ENCODE measurements at regions not wholly inside any gene's neighbourhood (a gene's known extent, or its start where the extent isn't known, plus 50 kb on each side); places are given as distances from the start of the nearest gene placed in this dataset.

DNA sequence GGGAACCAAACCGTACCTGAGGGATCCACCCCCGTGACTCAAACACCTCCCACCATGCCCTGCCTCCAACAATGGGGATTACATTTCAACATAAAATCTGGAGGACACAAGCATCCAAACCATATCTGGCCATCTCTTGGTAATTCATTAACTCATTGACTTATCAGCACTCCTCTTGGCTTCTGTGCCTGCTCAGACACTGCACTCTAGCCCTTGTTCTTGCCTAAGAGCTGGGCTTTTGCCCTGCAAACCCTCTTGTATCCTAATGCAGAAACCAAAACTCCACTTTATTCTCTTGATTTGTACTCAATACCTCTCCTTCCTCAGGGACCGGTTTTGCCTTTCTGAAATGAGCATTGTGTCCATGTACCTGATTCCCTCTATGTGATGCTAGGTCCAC is 330.2 kb upstream of the FZD8 start:
- intact Hi-C loops (cut with micrococcal nuclease): no loop called here
- Histone ChIP-seq H3K27me3 (replicated peaks in 1 of 4; ENCODE audit: control extremely low read depth in 1 of 4, control insufficient read depth in 3 of 4, insufficient read depth in 4 of 4, low read length in 3 of 4) (no peaks in the 10 kb centered on the region), H3K4me1 (ENCODE audit: control insufficient read depth in 2 of 2, insufficient read depth in 2 of 2, low read length in 2 of 2) (no peaks in the 10 kb centered on the region), H3K36me3 (replicated peaks in 1 of 2; ENCODE audit: control extremely low read depth in 1 of 2, control insufficient read depth in 1 of 2, extremely low read depth in 1 of 2, insufficient read depth in 2 of 2, low read length in 1 of 2) (no peaks in the 10 kb centered on the region), H3K79me2 (ENCODE audit: control insufficient read depth, insufficient read depth, low read length) (no peaks in the 10 kb centered on the region), H3K9me3 (ENCODE audit: control extremely low read depth in 1 of 3, control insufficient read depth in 2 of 3, insufficient read depth in 1 of 3, low read length in 2 of 3) (no peaks in the 10 kb centered on the region), H4K20me1 (ENCODE audit: control insufficient read depth, insufficient read depth, low read length, poor library complexity, severe bottlenecking) (no peaks in the 10 kb centered on the region), H3K27ac (ENCODE audit: low read length in 2 of 2) (no peak overlapping the region), H3K4me2 (replicated peaks; ENCODE audit: low read depth, low read length, poor library complexity, severe bottlenecking) (no peak overlapping the region), H2AFZ (ENCODE audit: insufficient read depth, low read depth, low read length, poor library complexity, severe bottlenecking) (no peak overlapping the region), H3K4me3 (ENCODE audit: control extremely low read depth in 1 of 5, extremely low read depth in 1 of 5, insufficient read depth in 1 of 5, low read depth in 2 of 5, low read length in 4 of 5) (no peak overlapping the region), H3K9ac (ENCODE audit: low read length) (no peak overlapping the region)
- H3K27me3 Mint-ChIP-seq: no peaks in the 10 kb centered on the region
- H3K9me3 Mint-ChIP-seq (ENCODE audit: insufficient read depth): no peaks in the 10 kb centered on the region
- TF ChIP-seq EZH2 (IDR thresholded peaks at IDR 0.05; ENCODE audit: borderline replicate concordance, insufficient read depth, low read depth, low read length, poor library complexity, severe bottlenecking): no peak
- TF ChIP-seq, protein P1, sequence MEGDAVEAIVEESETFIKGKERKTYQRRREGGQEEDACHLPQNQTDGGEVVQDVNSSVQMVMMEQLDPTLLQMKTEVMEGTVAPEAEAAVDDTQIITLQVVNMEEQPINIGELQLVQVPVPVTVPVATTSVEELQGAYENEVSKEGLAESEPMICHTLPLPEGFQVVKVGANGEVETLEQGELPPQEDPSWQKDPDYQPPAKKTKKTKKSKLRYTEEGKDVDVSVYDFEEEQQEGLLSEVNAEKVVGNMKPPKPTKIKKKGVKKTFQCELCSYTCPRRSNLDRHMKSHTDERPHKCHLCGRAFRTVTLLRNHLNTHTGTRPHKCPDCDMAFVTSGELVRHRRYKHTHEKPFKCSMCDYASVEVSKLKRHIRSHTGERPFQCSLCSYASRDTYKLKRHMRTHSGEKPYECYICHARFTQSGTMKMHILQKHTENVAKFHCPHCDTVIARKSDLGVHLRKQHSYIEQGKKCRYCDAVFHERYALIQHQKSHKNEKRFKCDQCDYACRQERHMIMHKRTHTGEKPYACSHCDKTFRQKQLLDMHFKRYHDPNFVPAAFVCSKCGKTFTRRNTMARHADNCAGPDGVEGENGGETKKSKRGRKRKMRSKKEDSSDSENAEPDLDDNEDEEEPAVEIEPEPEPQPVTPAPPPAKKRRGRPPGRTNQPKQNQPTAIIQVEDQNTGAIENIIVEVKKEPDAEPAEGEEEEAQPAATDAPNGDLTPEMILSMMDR (IDR thresholded peaks at IDR 0.05): no peak
- CTCF ChIA-PET: no interaction called here
- ATAC-seq (ENCODE audit: low read depth) (no peak), DNase-seq (no peak)
- 88% methylated on average over 3 of the region's 3 CpGs for WGBS (ENCODE audit: insufficient coverage)
- no peak overlapping the region for H3K4me3 Mint-ChIP-seq
- POLR2A ChIA-PET: no interaction called here
- no peaks in the 10 kb centered on the region for H3K4me1 Mint-ChIP-seq
- no peak overlapping the region for H3K27ac Mint-ChIP-seq

DNA sequence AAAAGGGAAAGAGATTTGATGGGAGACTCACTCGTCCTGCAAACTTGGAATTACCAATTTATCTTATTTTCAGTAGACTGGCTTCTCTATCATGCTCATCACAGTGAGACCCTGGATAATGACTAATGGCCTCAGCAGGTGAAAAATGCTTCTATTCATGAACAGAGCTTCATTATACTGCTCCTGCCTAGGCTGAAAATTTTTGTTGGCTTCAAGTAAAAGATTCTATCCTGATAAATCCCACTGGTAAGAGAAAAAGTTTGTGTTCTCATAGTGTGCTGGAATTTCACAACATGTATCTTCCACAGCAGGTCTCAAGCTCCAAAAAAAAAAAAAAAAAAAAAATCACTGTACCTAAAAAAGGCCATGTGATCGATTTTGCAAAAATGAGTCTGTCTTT is 329.3 kb upstream of the FZD8 start:
- Histone ChIP-seq H3K9ac (ENCODE audit: low read length) (no peak overlapping the region), H4K20me1 (ENCODE audit: control insufficient read depth, insufficient read depth, low read length, poor library complexity, severe bottlenecking) (no peaks in the 10 kb centered on the region), H3K79me2 (ENCODE audit: control insufficient read depth, insufficient read depth, low read length) (no peaks in the 10 kb centered on the region), H2AFZ (ENCODE audit: insufficient read depth, low read depth, low read length, poor library complexity, severe bottlenecking) (no peak overlapping the region), H3K27me3 (replicated peaks in 1 of 4; ENCODE audit: control extremely low read depth in 1 of 4, control insufficient read depth in 3 of 4, insufficient read depth in 4 of 4, low read length in 3 of 4) (no peaks in the 10 kb centered on the region), H3K36me3 (replicated peaks in 1 of 2; ENCODE audit: control extremely low read depth in 1 of 2, control insufficient read depth in 1 of 2, extremely low read depth in 1 of 2, insufficient read depth in 2 of 2, low read length in 1 of 2) (no peaks in the 10 kb centered on the region), H3K4me1 (ENCODE audit: control insufficient read depth in 2 of 2, insufficient read depth in 2 of 2, low read length in 2 of 2) (no peaks in the 10 kb centered on the region), H3K27ac (ENCODE audit: low read length in 2 of 2) (no peak overlapping the region), H3K4me3 (ENCODE audit: control extremely low read depth in 1 of 5, extremely low read depth in 1 of 5, insufficient read depth in 1 of 5, low read depth in 2 of 5, low read length in 4 of 5) (no peak overlapping the region), H3K4me2 (replicated peaks; ENCODE audit: low read depth, low read length, poor library complexity, severe bottlenecking) (no peak overlapping the region), H3K9me3 (ENCODE audit: control extremely low read depth in 1 of 3, control insufficient read depth in 2 of 3, insufficient read depth in 1 of 3, low read length in 2 of 3) (no peaks in the 10 kb centered on the region)
- intact Hi-C loops (cut with micrococcal nuclease): no loop called here
- WGBS (ENCODE audit: insufficient coverage): 83% methylated on average over 1 of the region's 2 CpGs
- Mint-ChIP-seq H3K4me3 (no peak overlapping the region), H3K27ac (no peak overlapping the region), H3K27me3 (no peaks in the 10 kb centered on the region), H3K9me3 (ENCODE audit: insufficient read depth) (no peaks in the 10 kb centered on the region), H3K4me1 (no peaks in the 10 kb centered on the region)
- POLR2A ChIA-PET: no interaction called here
- ATAC-seq (ENCODE audit: low read depth): no peak
- no peak for DNase-seq
- CTCF ChIA-PET: no interaction called here
- TF ChIP-seq, protein P1 (IDR thresholded peaks at IDR 0.05): no peak
- no peak for TF ChIP-seq EZH2 (IDR thresholded peaks at IDR 0.05; ENCODE audit: borderline replicate concordance, insufficient read depth, low read depth, low read length, poor library complexity, severe bottlenecking)

Measured in B cell (primary cell).